ENCODE measurements at regions not wholly inside any gene's neighbourhood (a gene's known extent, or its start where the extent isn't known, plus 50 kb on each side); places are given as distances from the start of the nearest gene placed in this dataset.

DNA sequence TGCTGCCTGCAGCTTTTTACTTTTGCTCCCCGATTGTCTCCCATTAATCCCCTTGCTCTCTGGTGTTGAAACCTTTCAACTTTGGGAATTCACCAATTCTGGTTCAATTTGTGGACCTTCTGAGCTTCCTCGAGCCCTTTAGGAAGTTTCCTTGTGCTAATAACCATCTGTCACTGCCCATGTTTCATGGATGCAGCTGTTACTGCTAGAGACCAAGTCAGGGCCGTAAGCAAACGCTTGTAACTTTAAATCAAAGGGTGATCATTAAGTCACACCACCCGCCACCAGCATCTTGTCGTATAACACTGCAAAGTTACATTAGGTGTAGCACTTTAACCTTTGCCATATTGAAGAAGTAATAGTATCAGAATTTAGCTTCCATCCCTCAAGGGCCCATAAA, 268.3 kb upstream of the SASH1 start:
- no peak for TF ChIP-seq POLR2A (IDR thresholded peaks at IDR 0.05; ENCODE audit: low read depth, low read length)
- TF ChIP-seq POLR2AphosphoS5 (IDR thresholded peaks at IDR 0.05; ENCODE audit: low read depth, low read length): no peak
- no peak for TF ChIP-seq TAF1 (IDR thresholded peaks at IDR 0.05; ENCODE audit: borderline replicate concordance, low read depth, low read length)
